ENCODE measurements at regions not wholly inside any gene's neighbourhood (a gene's known extent, or its start where the extent isn't known, plus 50 kb on each side); places are given as distances from the start of the nearest gene placed in this dataset.

GRCh38 chrX:40414335-40414734 is 166.4 kb upstream of the ATP6AP2 start:
- H3K9ac ChIP-seq (ENCODE audit: control insufficient read depth, insufficient read depth, low read length) = no peak overlapping the region
- ChIA-PET CTCF (no interaction called here), RAD21 (ENCODE audit: unreplicated experiment) (no interaction called here), POLR2A (no interaction called here), SMC1A (ENCODE audit: uncharacterized antibody, unreplicated experiment) (no interaction called here)
- H3K4me1 ChIP-seq (ENCODE audit: control insufficient read depth, insufficient read depth, low read length) = no peaks in the 10 kb centered on the region; the same call in 1 of the 2 replicates
- H3K36me3 ChIP-seq (ENCODE audit: control insufficient read depth in 2 of 2, insufficient read depth in 2 of 2, low read length in 1 of 2) = no peaks in the 10 kb centered on the region
- ATAC-seq (no peak), FAIRE-seq (no peak), DNase-seq (ENCODE audit: low read depth, low spot score) (no peak)
- no peak overlapping the region for H2AFZ ChIP-seq (ENCODE audit: control insufficient read depth, low read depth, low read length)
- H3K79me2 ChIP-seq (ENCODE audit: control insufficient read depth, insufficient read depth, low read length) = no peaks in the 10 kb centered on the region
- H3K27ac ChIP-seq (ENCODE audit: control insufficient read depth, insufficient read depth) = no peak overlapping the region
- H4K20me1 ChIP-seq (ENCODE audit: control insufficient read depth, insufficient read depth) = no peaks in the 10 kb centered on the region
- TF ChIP-seq FOXM1 (IDR thresholded peaks at IDR 0.05; ENCODE audit: low read depth, low read length) = no peak
- no peak for TF ChIP-seq USF2 (IDR thresholded peaks at IDR 0.05; ENCODE audit: borderline replicate concordance, low read depth, low read length)
- TF ChIP-seq, protein P1, sequence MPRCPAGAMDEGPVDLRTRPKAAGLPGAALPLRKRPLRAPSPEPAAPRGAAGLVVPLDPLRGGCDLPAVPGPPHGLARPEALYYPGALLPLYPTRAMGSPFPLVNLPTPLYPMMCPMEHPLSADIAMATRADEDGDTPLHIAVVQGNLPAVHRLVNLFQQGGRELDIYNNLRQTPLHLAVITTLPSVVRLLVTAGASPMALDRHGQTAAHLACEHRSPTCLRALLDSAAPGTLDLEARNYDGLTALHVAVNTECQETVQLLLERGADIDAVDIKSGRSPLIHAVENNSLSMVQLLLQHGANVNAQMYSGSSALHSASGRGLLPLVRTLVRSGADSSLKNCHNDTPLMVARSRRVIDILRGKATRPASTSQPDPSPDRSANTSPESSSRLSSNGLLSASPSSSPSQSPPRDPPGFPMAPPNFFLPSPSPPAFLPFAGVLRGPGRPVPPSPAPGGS (IDR thresholded peaks at IDR 0.05; ENCODE audit: borderline replicate concordance, insufficient read depth, low read depth, low read length, poor library complexity, severe bottlenecking) = no peak
- TF ChIP-seq RUNX3 (IDR thresholded peaks at IDR 0.05; ENCODE audit: low read length) = no peak
- intact Hi-C loops (cut with micrococcal nuclease; ENCODE audit: unreplicated experiment) (no loop called here), in situ Hi-C loops (cut with MboI) (no loop called here)
- H3K4me2 ChIP-seq (ENCODE audit: control insufficient read depth, insufficient read depth) = no peak overlapping the region
- BruUV-seq (replicated peaks) = no TSS peak
- WGBS (ENCODE audit: insufficient coverage, insufficient replicate concordance, low lambda C conversion rate, missing lambda C conversion rate) = 67% methylated on average over 3 of the region's 3 CpGs
- H3K9me3 ChIP-seq (replicated peaks; ENCODE audit: control insufficient read depth, insufficient read depth, low read length) = no peaks in the 10 kb centered on the region; the same call in 2 of the 3 replicates
- H3K27me3 ChIP-seq (replicated peaks in 1 of 2; ENCODE audit: control insufficient read depth in 2 of 2, insufficient read depth in 2 of 2, low read length in 1 of 2) = no peaks in the 10 kb centered on the region
- H3K4me3 ChIP-seq = no peak overlapping the region
